ENCODE measurements at regions not wholly inside any gene's neighbourhood (a gene's known extent, or its start where the extent isn't known, plus 50 kb on each side); places are given as distances from the start of the nearest gene placed in this dataset.
"Not testable (repeated sequence)": the region's sequence is repeated elsewhere in the genome, so short reads cannot be mapped to it uniquely, and the experiment has no call there.

DNA sequence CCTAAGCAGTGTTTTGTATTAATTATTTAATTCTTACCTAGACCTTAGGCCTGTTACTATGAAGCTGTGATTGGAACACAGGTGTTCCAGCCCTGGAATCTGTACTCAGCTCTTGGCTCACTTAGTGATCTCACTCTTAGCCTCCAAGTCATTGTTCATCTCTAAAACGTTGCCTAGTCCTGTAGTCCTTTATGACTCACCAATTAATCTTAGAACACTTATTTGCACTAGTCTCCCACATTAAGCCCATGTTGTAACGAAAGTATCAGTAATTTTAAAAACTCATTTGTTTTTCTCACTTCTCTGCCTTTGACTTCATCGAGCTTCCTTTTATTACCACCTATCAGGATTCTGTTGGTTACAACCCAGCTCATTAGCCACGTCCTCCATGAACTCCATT, 1224.7 kb upstream of the TENM3 start:
- TF ChIP-seq, protein P1, sequence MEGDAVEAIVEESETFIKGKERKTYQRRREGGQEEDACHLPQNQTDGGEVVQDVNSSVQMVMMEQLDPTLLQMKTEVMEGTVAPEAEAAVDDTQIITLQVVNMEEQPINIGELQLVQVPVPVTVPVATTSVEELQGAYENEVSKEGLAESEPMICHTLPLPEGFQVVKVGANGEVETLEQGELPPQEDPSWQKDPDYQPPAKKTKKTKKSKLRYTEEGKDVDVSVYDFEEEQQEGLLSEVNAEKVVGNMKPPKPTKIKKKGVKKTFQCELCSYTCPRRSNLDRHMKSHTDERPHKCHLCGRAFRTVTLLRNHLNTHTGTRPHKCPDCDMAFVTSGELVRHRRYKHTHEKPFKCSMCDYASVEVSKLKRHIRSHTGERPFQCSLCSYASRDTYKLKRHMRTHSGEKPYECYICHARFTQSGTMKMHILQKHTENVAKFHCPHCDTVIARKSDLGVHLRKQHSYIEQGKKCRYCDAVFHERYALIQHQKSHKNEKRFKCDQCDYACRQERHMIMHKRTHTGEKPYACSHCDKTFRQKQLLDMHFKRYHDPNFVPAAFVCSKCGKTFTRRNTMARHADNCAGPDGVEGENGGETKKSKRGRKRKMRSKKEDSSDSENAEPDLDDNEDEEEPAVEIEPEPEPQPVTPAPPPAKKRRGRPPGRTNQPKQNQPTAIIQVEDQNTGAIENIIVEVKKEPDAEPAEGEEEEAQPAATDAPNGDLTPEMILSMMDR (IDR thresholded peaks at IDR 0.05 in 8 of 11, conservative IDR thresholded peaks at IDR 0.05 in 3 of 11): no peak
- TF ChIP-seq POLR2A (IDR thresholded peaks at IDR 0.05) (no peak), POLR2AphosphoS5 (IDR thresholded peaks at IDR 0.05) (no peak)
- no peaks in the 10 kb centered on the region for H3K4me1 ChIP-seq
- intact Hi-C loops (cut with DNase I; ENCODE audit: low total_unique reads): no loop called here
- no peak overlapping the region for H3K27ac ChIP-seq
- H3K36me3 ChIP-seq: no peaks in the 10 kb centered on the region
- no peaks in the 10 kb centered on the region for H3K27me3 ChIP-seq (replicated peaks in 1 of 7)
- H3K4me3 ChIP-seq: no peak overlapping the region
- DNase-seq: no peak
- 52 to 67% (median 58%) methylated on average over 4 of the region's 4 CpGs for WGBS, 5 donors
- peaks cover 0 to 34% (median 19%) of the 10 kb centered on the region in 8 donors for H3K9me3 ChIP-seq

DNA sequence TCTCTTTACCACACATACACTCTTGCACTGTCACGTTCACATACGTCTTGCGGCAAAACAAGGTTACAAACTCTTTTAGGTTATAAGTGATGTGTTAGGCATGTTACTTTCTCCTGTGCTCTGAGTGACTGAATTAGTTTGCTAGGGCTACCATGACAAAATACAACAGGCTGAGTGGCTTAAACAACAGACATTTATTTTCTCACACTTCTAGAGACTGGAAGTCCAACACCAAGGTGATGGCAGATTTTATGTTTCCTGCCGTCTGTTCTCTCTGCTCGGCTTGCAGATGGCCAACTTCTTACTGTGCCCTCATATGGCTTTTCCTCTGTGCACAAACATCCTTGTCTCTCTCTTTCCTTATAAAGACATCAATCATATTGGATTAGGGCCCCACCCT, 1224.3 kb upstream of the TENM3 start:
- no peak overlapping the region for H3K4me3 ChIP-seq
- H3K27me3 ChIP-seq (replicated peaks in 1 of 7): no peaks in the 10 kb centered on the region
- no peaks in the 10 kb centered on the region for H3K4me1 ChIP-seq
- no peaks in the 10 kb centered on the region for H3K36me3 ChIP-seq
- TF ChIP-seq POLR2A (IDR thresholded peaks at IDR 0.05) (no peak), POLR2AphosphoS5 (IDR thresholded peaks at IDR 0.05) (no peak)
- TF ChIP-seq, protein P1 (IDR thresholded peaks at IDR 0.05 in 8 of 11, conservative IDR thresholded peaks at IDR 0.05 in 3 of 11): no peak
- H3K9me3 ChIP-seq: peaks cover 0 to 32% (median 17%) of the 10 kb centered on the region in 8 donors
- no peak for DNase-seq
- intact Hi-C loops (cut with DNase I; ENCODE audit: low total_unique reads): no loop called here
- 77 to 87% (median 80%) methylated on average over 5 of the region's 5 CpGs for WGBS, 5 donors
- no peak overlapping the region for H3K27ac ChIP-seq

DNA sequence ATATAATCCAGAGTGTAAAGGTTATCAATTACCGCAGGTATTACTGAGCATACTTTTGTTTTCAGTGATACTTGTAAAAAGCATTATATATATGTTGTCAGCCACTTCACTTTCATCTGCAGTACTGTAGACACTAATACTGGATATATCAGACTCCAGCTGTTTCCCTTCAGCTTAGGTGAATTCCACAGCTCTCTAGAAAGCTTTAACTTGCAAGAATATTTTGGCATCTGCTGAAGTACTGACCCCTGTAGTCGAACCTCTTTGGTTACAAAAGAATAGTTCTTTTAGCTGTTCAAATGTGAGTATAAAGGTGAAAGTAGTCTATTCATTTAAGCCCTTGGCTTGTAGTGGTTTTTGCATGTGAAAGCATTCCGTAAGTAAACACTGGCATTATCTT, 1222.7 kb upstream of the TENM3 start:
- Histone ChIP-seq H3K27ac (no peak overlapping the region), H3K9me3 (peaks cover 0 to 27% (median 10%) of the 10 kb centered on the region in 8 donors), H3K4me1 (no peaks in the 10 kb centered on the region), H3K27me3 (replicated peaks in 1 of 7) (no peaks in the 10 kb centered on the region), H3K4me3 (no peak overlapping the region), H3K36me3 (no peaks in the 10 kb centered on the region)
- no peak for DNase-seq
- intact Hi-C loops (cut with DNase I; ENCODE audit: low total_unique reads): no loop called here
- no peak for TF ChIP-seq POLR2AphosphoS5 (IDR thresholded peaks at IDR 0.05)
- no peak for TF ChIP-seq POLR2A (IDR thresholded peaks at IDR 0.05)
- TF ChIP-seq, protein P1 (IDR thresholded peaks at IDR 0.05 in 8 of 11, conservative IDR thresholded peaks at IDR 0.05 in 3 of 11): no peak
- 38 to 69% (median 65%) methylated on average over 3 of the region's 3 CpGs for WGBS, 5 donors

DNA sequence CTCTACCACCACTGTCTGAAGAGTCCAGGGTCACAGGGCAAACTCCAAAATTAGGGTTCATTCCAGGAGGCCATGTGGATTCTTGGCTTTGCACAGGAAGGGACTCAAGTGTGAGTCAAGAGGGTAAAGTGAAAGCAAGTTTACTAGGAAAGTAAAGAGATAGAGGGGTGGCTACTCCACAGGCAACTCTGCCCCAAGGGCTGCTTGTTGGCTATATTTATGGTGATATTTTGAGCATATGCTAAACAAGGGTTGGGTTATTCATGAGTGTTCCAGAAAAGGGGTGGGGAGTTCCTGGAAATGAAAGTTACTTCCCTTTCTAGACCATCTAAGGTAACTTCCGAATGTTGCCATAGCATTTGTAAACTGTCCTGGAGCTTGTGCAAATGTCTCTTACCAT, 1222.0 kb upstream of the TENM3 start:
- 73 to 93% (median 80%) methylated on average over 1 of the region's 1 CpG for WGBS, 5 donors
- Histone ChIP-seq H3K9me3 (peaks cover 0 to 27% (median 10%) of the 10 kb centered on the region in 8 donors), H3K27me3 (replicated peaks in 1 of 7) (no peaks in the 10 kb centered on the region), H3K27ac (no peak overlapping the region), H3K4me3 (no peak overlapping the region), H3K36me3 (no peaks in the 10 kb centered on the region), H3K4me1 (no peaks in the 10 kb centered on the region)
- DNase-seq: no peak
- intact Hi-C loops (cut with DNase I; ENCODE audit: low total_unique reads): no loop called here
- TF ChIP-seq POLR2A (IDR thresholded peaks at IDR 0.05) (no peak), POLR2AphosphoS5 (IDR thresholded peaks at IDR 0.05) (no peak)
- TF ChIP-seq, protein P1 (IDR thresholded peaks at IDR 0.05 in 8 of 11, conservative IDR thresholded peaks at IDR 0.05 in 3 of 11): no peak

DNA sequence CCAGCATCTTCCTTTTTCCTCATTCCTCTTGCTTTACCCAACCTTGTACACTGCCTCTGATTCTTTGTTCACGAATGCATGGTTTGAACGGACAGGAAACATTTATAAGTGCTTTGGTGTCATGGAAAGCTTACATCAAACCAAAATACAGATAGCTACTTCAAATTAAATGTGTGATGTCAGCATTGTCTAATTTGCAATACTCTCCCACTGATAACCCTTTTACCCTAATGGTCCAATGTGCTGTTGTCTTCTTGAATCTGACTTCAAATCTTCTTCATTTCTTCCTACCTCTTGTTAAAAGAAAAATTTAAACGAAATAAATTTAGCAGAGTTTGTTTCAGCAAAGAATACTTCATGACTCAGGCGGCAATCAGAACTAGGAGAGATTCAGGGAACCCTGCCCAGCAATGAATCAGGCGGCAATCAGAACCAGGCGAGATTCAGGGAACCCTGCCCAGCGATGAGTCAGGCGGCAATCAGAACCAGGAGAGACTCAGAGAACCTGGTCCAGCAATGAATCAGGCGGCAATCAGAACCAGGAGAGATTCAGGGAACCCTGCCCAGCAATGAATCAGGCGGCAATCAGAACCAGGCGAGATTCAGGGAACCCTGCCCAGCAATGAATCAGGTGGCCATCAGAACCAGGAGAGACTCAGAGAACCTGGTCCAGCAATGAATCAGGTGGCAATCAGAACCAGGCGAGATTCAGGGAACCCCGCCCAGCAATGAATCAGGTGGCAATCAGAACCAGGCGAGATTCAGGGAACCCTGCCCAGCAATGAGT, 1212.9 kb upstream of the TENM3 start:
- H3K27me3 ChIP-seq (replicated peaks in 1 of 7); H3K4me3 ChIP-seq; H3K36me3 ChIP-seq; H3K4me1 ChIP-seq; intact Hi-C loops (cut with DNase I; ENCODE audit: low total_unique reads); DNase-seq; H3K27ac ChIP-seq: not testable (repeated sequence)
- H3K9me3 ChIP-seq: peaks cover 0 to 13% (median 6%) of the 10 kb centered on the region in 8 donors
- 86 to 92% (median 87%) methylated on average over 14 of the region's 14 CpGs for WGBS, 5 donors
